ENCODE measurements at regions not wholly inside any gene's neighbourhood (a gene's known extent, or its start where the extent isn't known, plus 50 kb on each side); places are given as distances from the start of the nearest gene placed in this dataset.

- TF ChIP-seq CTCF (IDR thresholded peaks at IDR 0.05; ENCODE audit: control insufficient read depth, extremely low read depth, insufficient read depth), result no peak
Observed at GRCh38 chrX:40331762-40332161, 234.0 kb upstream of the BCOR start.

GRCh38 chrX:40331353-40331752, 233.6 kb upstream of the BCOR start:
- H3K4me3 ChIP-seq (ENCODE audit: low read depth, low read length), result no peak overlapping the region
- TF ChIP-seq CTCF (IDR thresholded peaks at IDR 0.05; ENCODE audit: control insufficient read depth, extremely low read depth, insufficient read depth), result no peak
- no peak for DNase-seq (ENCODE audit: low read depth)

More at GRCh38 chrX:40331762-40332161, 234.0 kb upstream of the BCOR start:
- H3K4me3 ChIP-seq (ENCODE audit: low read depth, low read length), result no peak overlapping the region
- DNase-seq (ENCODE audit: low read depth), result no peak

GRCh38 chrX:40329616-40330015, 231.9 kb upstream of the BCOR start:
- H3K4me3 ChIP-seq (ENCODE audit: low read depth, low read length), result no peak overlapping the region
- no peak for DNase-seq (ENCODE audit: low read depth)
- TF ChIP-seq CTCF (IDR thresholded peaks at IDR 0.05; ENCODE audit: control insufficient read depth, extremely low read depth, insufficient read depth), result no peak

- TF ChIP-seq CTCF (IDR thresholded peaks at IDR 0.05; ENCODE audit: control insufficient read depth, extremely low read depth, insufficient read depth), result no peak
- DNase-seq (ENCODE audit: low read depth), result no peak
- H3K4me3 ChIP-seq (ENCODE audit: low read depth, low read length), result no peak overlapping the region
Observed at GRCh38 chrX:40327085-40327484, 229.3 kb upstream of the BCOR start.

GRCh38 chrX:40326186-40326965, 228.6 kb upstream of the BCOR start:
- no peak overlapping the region for H3K4me3 ChIP-seq (ENCODE audit: low read depth, low read length)
- no peak for TF ChIP-seq CTCF (IDR thresholded peaks at IDR 0.05; ENCODE audit: control insufficient read depth, extremely low read depth, insufficient read depth)
- no peak for DNase-seq (ENCODE audit: low read depth)

GRCh38 chrX:40325161-40325560, 227.4 kb upstream of the BCOR start:
- no peak overlapping the region for H3K4me3 ChIP-seq (ENCODE audit: low read depth, low read length)
- DNase-seq (ENCODE audit: low read depth), result no peak
- TF ChIP-seq CTCF (IDR thresholded peaks at IDR 0.05; ENCODE audit: control insufficient read depth, extremely low read depth, insufficient read depth), result no peak

- H3K4me3 ChIP-seq (ENCODE audit: low read depth, low read length), result no peak overlapping the region
- TF ChIP-seq CTCF (IDR thresholded peaks at IDR 0.05; ENCODE audit: control insufficient read depth, extremely low read depth, insufficient read depth), result no peak
- no peak for DNase-seq (ENCODE audit: low read depth)
Observed at GRCh38 chrX:40323977-40324376, 226.2 kb upstream of the BCOR start.
